ENCODE measurements at regions not wholly inside any gene's neighbourhood (a gene's known extent, or its start where the extent isn't known, plus 50 kb on each side); places are given as distances from the start of the nearest gene placed in this dataset.

- ChIA-PET CTCF (no interaction called here), RAD21 (ENCODE audit: low non-redundant PET in 1 of 2, low total read pairs in 2 of 2, uncharacterized antibody in 2 of 2, unreplicated experiment in 2 of 2) (no interaction called here), POLR2A (no interaction called here)
- TF ChIP-seq YY1 (IDR thresholded peaks at IDR 0.05; ENCODE audit: extremely low read depth, insufficient replicate concordance, low read depth, low read length) (no peak), CBX3 (IDR thresholded peaks at IDR 0.05; ENCODE audit: low read depth) (no peak), POLR2A (IDR thresholded peaks at IDR 0.05; ENCODE audit: borderline replicate concordance, extremely low read depth, insufficient read depth, insufficient read length) (no peak)
- ATAC-seq, result no peak
- H4K20me1 ChIP-seq (ENCODE audit: insufficient read depth), result no peaks in the 10 kb centered on the region
- intact Hi-C loops (cut with micrococcal nuclease), result no loop called here
- no peaks in the 10 kb centered on the region for H3K9me2 ChIP-seq (ENCODE audit: insufficient read depth)
- no peak overlapping the region for H3K27ac ChIP-seq (ENCODE audit: low read depth, low read length)
- no peak overlapping the region for H3K9ac ChIP-seq (ENCODE audit: low read length)
- no peaks in the 10 kb centered on the region for H3K27me3 ChIP-seq (ENCODE audit: insufficient read depth, low read length)
- H3K79me2 ChIP-seq (ENCODE audit: insufficient read depth, low read length), result no peaks in the 10 kb centered on the region
- H3K4me3 ChIP-seq (replicated peaks in 1 of 2; ENCODE audit: low read depth in 1 of 2, low read length in 2 of 2), result no peak overlapping the region
- no peaks in the 10 kb centered on the region for H3K4me1 ChIP-seq (ENCODE audit: control insufficient read depth in 1 of 2, insufficient read depth in 2 of 2, low read length in 2 of 2)
- peaks cover 0 to 3% of the 10 kb centered on the region in 2 experiments; a peak in 1 of 4 replicates for H3K9me3 ChIP-seq (ENCODE audit: control insufficient read depth in 1 of 2, insufficient read depth in 1 of 2, low read depth in 1 of 2, low read length in 2 of 2)
- H3K4me2 ChIP-seq (ENCODE audit: low read length), result no peak overlapping the region
- no peak for DNase-seq (ENCODE audit: low read depth, low spot score)
- H3K36me3 ChIP-seq (ENCODE audit: control insufficient read depth in 1 of 2, insufficient read depth in 2 of 2, low read length in 2 of 2), result no peaks in the 10 kb centered on the region
- H2AFZ ChIP-seq (ENCODE audit: low read depth, low read length, poor library complexity, severe bottlenecking), result no peak overlapping the region
- BruUV-seq (replicated peaks), result no TSS peak
Measured at GRCh38 chr2:104501929-104502328, 352.0 kb upstream of the POU3F3 start.

- Histone ChIP-seq H3K79me2 (ENCODE audit: insufficient read depth, low read length) (no peaks in the 10 kb centered on the region), H3K4me1 (ENCODE audit: control insufficient read depth in 1 of 2, insufficient read depth in 2 of 2, low read length in 2 of 2) (no peaks in the 10 kb centered on the region), H3K9me2 (ENCODE audit: insufficient read depth) (no peaks in the 10 kb centered on the region), H3K4me2 (ENCODE audit: low read length) (no peak overlapping the region), H3K27ac (ENCODE audit: low read depth, low read length) (no peak overlapping the region), H3K36me3 (ENCODE audit: control insufficient read depth in 1 of 2, insufficient read depth in 2 of 2, low read length in 2 of 2) (no peaks in the 10 kb centered on the region), H3K27me3 (ENCODE audit: insufficient read depth, low read length) (no peaks in the 10 kb centered on the region), H3K9me3 (ENCODE audit: control insufficient read depth in 1 of 2, insufficient read depth in 1 of 2, low read depth in 1 of 2, low read length in 2 of 2) (no peaks in the 10 kb centered on the region; a peak in 1 of 4 replicates), H3K4me3 (replicated peaks in 1 of 2; ENCODE audit: low read depth in 1 of 2, low read length in 2 of 2) (no peak overlapping the region), H3K9ac (ENCODE audit: low read length) (no peak overlapping the region), H4K20me1 (ENCODE audit: insufficient read depth) (no peaks in the 10 kb centered on the region), H2AFZ (ENCODE audit: low read depth, low read length, poor library complexity, severe bottlenecking) (no peak overlapping the region)
- TF ChIP-seq ZBTB33 (IDR thresholded peaks at IDR 0.05; ENCODE audit: extremely low read depth, insufficient replicate concordance, low read length) (no peak), EZH2phosphoT487 (IDR thresholded peaks at IDR 0.05; ENCODE audit: borderline replicate concordance) (no peak), EGR1 (IDR thresholded peaks at IDR 0.05; ENCODE audit: low read depth) (no peak), RAD21 (IDR thresholded peaks at IDR 0.05; ENCODE audit: low read depth) (no peak), EZH2 (IDR thresholded peaks at IDR 0.05) (no peak), CBX3 (IDR thresholded peaks at IDR 0.05; ENCODE audit: low read depth) (no peak), CTCF (IDR thresholded peaks at IDR 0.05 in 2 of 3, conservative IDR thresholded peaks at IDR 0.05 in 1 of 3; ENCODE audit: borderline replicate concordance in 1 of 3, insufficient read depth in 1 of 3, low read depth in 2 of 3, low read length in 2 of 3) (no peak), CEBPB (IDR thresholded peaks at IDR 0.05; ENCODE audit: low read depth) (no peak), POLR2AphosphoS5 (IDR thresholded peaks at IDR 0.05; ENCODE audit: low read depth, low read length) (no peak)
- ATAC-seq (no peak), DNase-seq (ENCODE audit: low read depth, low spot score) (no peak)
- intact Hi-C loops (cut with micrococcal nuclease), result no loop called here
- CTCF ChIA-PET, result no interaction called here
- POLR2A ChIA-PET, result no interaction called here
- BruUV-seq (replicated peaks), result no TSS peak
- RAD21 ChIA-PET (ENCODE audit: low non-redundant PET in 1 of 2, low total read pairs in 2 of 2, uncharacterized antibody in 2 of 2, unreplicated experiment in 2 of 2), result no interaction called here
Measured at GRCh38 chr2:104502901-104503300, 351.0 kb upstream of the POU3F3 start.
